ENCODE measurements at regions not wholly inside any gene's neighbourhood (a gene's known extent, or its start where the extent isn't known, plus 50 kb on each side); places are given as distances from the start of the nearest gene placed in this dataset.

DNA sequence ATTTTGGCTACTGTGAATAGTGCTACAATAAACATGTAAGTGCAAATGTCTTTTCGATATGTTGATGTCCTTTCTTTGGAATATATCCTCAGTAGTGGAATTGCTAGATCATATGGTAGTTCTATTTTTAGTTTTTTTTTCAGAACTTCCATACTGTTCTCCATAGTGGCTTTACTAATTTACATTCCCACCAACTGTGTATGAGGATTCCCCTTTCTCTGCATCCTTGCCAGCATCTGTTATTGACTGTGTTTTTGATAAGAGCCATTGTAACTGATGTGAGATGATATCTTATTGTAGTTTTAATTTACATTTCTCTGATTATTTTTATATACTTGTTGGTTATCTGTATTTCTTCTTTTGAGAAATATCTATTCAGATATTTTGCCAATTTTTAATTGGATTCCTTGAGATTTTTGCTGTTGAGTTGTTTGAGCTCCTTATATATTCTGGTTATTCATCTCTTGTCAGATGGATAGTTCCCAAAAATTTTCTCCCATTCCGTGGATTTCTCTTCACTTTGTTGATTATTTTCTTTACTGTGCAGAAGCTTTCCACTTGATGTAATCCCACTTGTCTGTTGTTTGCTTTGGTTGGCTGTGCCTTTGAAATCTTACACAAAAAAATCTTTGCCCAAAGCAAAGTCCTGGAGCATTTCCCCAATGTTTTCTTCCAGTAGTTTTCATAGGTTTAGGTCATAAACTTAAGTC is 532.3 kb downstream of the PID1 start:
- no peak overlapping the region for H3K9ac ChIP-seq (ENCODE audit: low read depth, low read length)
- H3K36me3 ChIP-seq (ENCODE audit: insufficient read depth, low read length) = no peaks in the 10 kb centered on the region
- H3K27me3 ChIP-seq (ENCODE audit: control insufficient read depth, insufficient read depth, low read length) = no peaks in the 10 kb centered on the region
- H3K4me1 ChIP-seq (ENCODE audit: control insufficient read depth, insufficient read depth, low read length) = no peaks in the 10 kb centered on the region
- no peak overlapping the region for H3K4me3 ChIP-seq (ENCODE audit: low read length)
- no peak overlapping the region for H3K4me2 ChIP-seq (ENCODE audit: low read length)
- no peaks in the 10 kb centered on the region for H3K9me3 ChIP-seq (replicated peaks; ENCODE audit: low read length)

DNA sequence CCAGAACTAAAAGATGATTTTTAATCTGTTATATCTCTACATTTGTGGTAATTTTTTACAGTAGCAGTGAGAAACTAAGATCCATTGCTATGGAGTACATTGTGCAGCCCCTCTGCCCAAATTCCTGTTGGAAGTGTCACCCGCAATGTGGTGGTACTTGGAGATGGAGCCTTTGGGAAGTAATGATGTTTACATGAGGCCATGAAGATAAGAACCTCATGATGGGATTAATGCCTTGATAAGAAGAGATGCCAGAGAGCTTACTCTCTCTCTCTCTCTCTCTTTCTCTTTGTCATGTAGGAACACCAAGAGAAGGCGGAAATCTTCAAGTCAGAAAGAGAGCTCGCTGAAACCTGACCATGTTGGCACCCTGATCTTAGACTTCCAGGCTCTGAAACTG is 535.4 kb downstream of the PID1 start:
- Histone ChIP-seq H3K27me3 (ENCODE audit: control insufficient read depth, insufficient read depth, low read length) (no peaks in the 10 kb centered on the region), H3K9me3 (replicated peaks; ENCODE audit: low read length) (no peaks in the 10 kb centered on the region), H3K4me3 (ENCODE audit: low read length) (no peak overlapping the region), H3K36me3 (ENCODE audit: insufficient read depth, low read length) (no peaks in the 10 kb centered on the region), H3K9ac (ENCODE audit: low read depth, low read length) (no peak overlapping the region), H3K4me1 (ENCODE audit: control insufficient read depth, insufficient read depth, low read length) (peaks cover 13% of the 10 kb centered on the region), H3K4me2 (ENCODE audit: low read length) (no peak overlapping the region)

DNA sequence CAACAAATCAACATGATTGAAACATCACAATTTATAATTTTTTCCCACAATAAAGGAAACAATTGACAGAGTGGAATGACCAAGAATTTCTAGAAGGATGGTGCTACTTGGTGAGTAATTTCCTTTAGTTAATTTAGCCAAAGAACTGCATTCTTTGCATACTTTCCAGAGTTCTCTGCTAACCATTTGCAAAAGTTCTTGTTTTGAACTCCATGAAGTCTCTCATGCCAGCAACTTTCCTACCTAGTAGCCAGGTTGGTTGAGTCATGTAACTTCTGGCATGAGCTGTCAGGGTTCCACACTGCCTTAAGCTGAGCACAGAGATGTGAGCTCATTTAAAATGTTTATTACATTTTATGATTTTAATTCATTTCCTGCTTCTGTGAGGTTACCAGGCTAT is 539.6 kb downstream of the PID1 start:
- H3K4me3 ChIP-seq (ENCODE audit: low read length) = no peak overlapping the region
- H3K4me1 ChIP-seq (ENCODE audit: control insufficient read depth, insufficient read depth, low read length) = peaks cover 19% of the 10 kb centered on the region

DNA sequence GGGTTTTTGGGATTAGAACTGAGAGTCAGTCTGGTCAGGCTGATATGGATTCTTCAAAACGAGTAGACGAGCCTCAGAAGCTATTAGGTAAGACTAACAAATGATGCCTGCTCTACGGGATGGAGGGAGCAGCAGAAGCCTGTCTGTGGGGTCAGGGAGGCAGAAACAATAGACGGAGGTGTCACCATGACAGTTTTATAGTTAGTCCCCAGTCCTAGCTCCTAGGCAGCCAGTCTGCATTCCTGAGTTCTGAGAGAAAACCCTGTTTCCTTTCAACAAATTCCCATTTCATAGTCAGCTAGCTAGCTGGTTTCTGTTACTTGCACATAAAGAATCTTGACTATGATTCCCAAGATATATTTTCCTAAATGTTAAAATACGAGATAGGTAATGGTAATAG is 542.1 kb downstream of the PID1 start:
- no peaks in the 10 kb centered on the region for H3K36me3 ChIP-seq (ENCODE audit: insufficient read depth, low read length)
- H3K9me3 ChIP-seq (replicated peaks; ENCODE audit: low read length) = no peaks in the 10 kb centered on the region
- no peak overlapping the region for H3K9ac ChIP-seq (ENCODE audit: low read depth, low read length)
- no peaks in the 10 kb centered on the region for H3K27me3 ChIP-seq (ENCODE audit: control insufficient read depth, insufficient read depth, low read length)
- H3K4me2 ChIP-seq (ENCODE audit: low read length) = peak overlapping the region; percentile 1
- H3K4me1 ChIP-seq (ENCODE audit: control insufficient read depth, insufficient read depth, low read length) = peaks cover 19% of the 10 kb centered on the region
- H3K4me3 ChIP-seq (ENCODE audit: low read length) = no peak overlapping the region

More for the DNA sequence above, 539.6 kb downstream of the PID1 start:
- no peaks in the 10 kb centered on the region for H3K27me3 ChIP-seq (ENCODE audit: control insufficient read depth, insufficient read depth, low read length)
- H3K4me2 ChIP-seq (ENCODE audit: low read length) = peak overlapping the region; percentile 15
- no peak overlapping the region for H3K9ac ChIP-seq (ENCODE audit: low read depth, low read length)
- H3K36me3 ChIP-seq (ENCODE audit: insufficient read depth, low read length) = no peaks in the 10 kb centered on the region
- no peaks in the 10 kb centered on the region for H3K9me3 ChIP-seq (replicated peaks; ENCODE audit: low read length)

DNA sequence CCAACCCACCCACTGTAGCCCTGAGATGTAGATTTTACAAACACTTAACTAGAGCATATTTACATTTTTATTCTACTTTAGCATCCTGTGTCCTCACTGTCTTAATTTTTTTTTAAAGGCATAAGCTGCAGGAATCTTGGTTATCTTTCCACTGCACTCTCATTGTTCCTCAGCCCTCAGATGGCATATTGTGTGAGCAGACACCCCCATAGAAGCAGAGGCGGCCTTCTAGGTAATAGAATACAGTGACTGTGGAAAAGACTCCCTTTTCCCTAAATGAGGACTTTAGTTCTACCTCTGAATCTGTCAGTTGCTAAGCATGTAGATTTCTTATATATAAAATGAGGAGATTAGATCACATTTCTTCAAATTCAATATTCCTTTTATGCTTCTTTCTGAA is 543.5 kb upstream of the SPHKAP start:
- no peaks in the 10 kb centered on the region for H3K36me3 ChIP-seq (ENCODE audit: insufficient read depth, low read length)
- no peaks in the 10 kb centered on the region for H3K9me3 ChIP-seq (replicated peaks; ENCODE audit: low read length)
- no peaks in the 10 kb centered on the region for H3K27me3 ChIP-seq (ENCODE audit: control insufficient read depth, insufficient read depth, low read length)
- H3K9ac ChIP-seq (ENCODE audit: low read depth, low read length) = no peak overlapping the region
- H3K4me3 ChIP-seq (ENCODE audit: low read length) = no peak overlapping the region
- peaks cover 6% of the 10 kb centered on the region for H3K4me1 ChIP-seq (ENCODE audit: control insufficient read depth, insufficient read depth, low read length)
- H3K4me2 ChIP-seq (ENCODE audit: low read length) = no peak overlapping the region

DNA sequence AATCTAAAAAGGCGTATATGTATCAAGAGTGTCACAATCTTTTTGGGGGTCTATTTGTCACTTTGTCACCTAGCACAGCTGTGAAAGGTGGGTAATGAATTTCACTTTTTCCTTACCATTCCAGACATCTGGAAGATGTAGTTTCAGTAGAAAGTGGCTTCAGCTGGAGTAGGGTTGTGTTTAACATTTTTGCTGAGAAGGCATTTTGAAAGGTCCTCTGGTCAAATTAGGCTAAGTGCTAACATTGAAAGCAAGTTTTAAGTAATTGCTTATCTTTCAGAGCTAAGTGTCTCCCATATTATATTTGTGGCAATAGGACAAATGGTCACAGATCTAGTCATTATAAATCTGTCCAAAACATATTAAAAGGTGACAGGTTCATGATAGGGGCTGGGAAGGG is 542.1 kb upstream of the SPHKAP start:
- H3K27me3 ChIP-seq (ENCODE audit: control insufficient read depth, insufficient read depth, low read length) = no peaks in the 10 kb centered on the region
- H3K4me2 ChIP-seq (ENCODE audit: low read length) = no peak overlapping the region
- H3K36me3 ChIP-seq (ENCODE audit: insufficient read depth, low read length) = no peaks in the 10 kb centered on the region
- no peaks in the 10 kb centered on the region for H3K4me1 ChIP-seq (ENCODE audit: control insufficient read depth, insufficient read depth, low read length)
- H3K9me3 ChIP-seq (replicated peaks; ENCODE audit: low read length) = no peaks in the 10 kb centered on the region
- H3K4me3 ChIP-seq (ENCODE audit: low read length) = no peak overlapping the region
- H3K9ac ChIP-seq (ENCODE audit: low read depth, low read length) = no peak overlapping the region

DNA sequence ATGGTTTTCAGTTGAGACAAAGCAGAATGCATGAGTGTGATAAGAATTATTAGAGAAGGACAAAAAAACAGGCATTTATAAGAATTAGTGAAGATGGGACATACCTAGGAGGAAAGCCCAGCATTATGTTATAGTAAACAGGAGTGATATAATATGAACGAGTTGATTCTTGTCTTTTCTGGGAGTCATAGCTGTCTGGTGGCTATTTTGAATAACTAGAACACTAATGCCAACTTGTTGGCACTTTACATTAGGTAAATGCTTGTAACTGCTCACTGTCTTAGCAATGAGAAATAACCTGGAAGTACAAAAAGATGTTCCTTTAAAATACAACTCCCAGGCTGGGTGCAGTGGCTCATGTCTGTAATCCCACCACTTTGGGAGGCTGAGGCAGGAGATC is 540.8 kb upstream of the SPHKAP start:
- Histone ChIP-seq H3K36me3 (ENCODE audit: insufficient read depth, low read length) (no peaks in the 10 kb centered on the region), H3K4me2 (ENCODE audit: low read length) (no peak overlapping the region), H3K9me3 (replicated peaks; ENCODE audit: low read length) (no peaks in the 10 kb centered on the region), H3K27me3 (ENCODE audit: control insufficient read depth, insufficient read depth, low read length) (no peaks in the 10 kb centered on the region), H3K4me1 (ENCODE audit: control insufficient read depth, insufficient read depth, low read length) (no peaks in the 10 kb centered on the region), H3K4me3 (ENCODE audit: low read length) (no peak overlapping the region), H3K9ac (ENCODE audit: low read depth, low read length) (no peak overlapping the region)

DNA sequence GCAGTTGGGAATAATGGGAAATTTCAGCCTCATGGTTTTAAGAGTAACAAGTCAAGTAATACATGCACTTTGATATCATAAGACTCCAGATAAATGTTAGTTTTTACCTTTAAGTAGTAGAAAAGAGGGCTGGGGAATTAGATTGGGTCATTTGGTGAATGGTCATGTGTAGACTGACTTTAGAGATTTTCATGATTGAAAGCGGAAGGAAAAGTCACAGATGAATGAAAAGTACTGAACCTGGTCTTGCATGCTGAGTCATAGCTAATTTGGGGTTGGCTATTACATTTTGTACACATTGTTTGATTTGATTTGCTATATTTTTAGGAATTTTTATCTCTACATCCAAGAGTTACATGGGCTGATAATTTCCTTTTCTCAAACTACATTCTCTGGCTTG is 539.4 kb upstream of the SPHKAP start:
- H3K4me1 ChIP-seq (ENCODE audit: control insufficient read depth, insufficient read depth, low read length) = no peaks in the 10 kb centered on the region
- H3K27me3 ChIP-seq (ENCODE audit: control insufficient read depth, insufficient read depth, low read length) = no peaks in the 10 kb centered on the region
- no peaks in the 10 kb centered on the region for H3K36me3 ChIP-seq (ENCODE audit: insufficient read depth, low read length)
- no peak overlapping the region for H3K4me2 ChIP-seq (ENCODE audit: low read length)
- no peak overlapping the region for H3K9ac ChIP-seq (ENCODE audit: low read depth, low read length)
- H3K4me3 ChIP-seq (ENCODE audit: low read length) = no peak overlapping the region
- no peaks in the 10 kb centered on the region for H3K9me3 ChIP-seq (replicated peaks; ENCODE audit: low read length)

DNA sequence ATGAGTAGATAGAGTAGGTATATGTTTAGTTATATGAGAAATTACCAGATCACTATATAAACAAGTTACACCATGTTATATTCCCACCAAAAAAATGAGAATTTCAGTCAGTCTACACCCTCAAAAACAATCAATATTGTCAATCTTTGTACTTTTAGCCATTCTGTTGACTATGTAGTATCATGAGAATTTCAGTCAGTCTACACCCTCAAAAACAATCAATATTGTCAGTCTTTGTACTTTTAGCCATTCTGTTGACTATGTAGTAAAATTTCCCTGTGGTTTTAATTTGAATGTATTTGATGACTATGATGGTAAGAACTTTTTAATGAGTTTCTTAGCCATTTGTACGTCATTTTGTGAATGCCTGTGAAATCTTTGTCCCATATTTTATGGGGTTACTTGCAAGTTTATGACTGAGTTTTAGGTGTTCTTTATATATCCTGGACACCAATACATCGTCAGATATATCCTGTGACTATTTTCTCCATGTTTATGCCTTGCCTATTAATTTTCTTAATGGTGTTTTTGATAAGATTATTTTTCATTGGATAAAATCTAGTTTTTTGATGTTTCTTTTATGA is 528.4 kb upstream of the SPHKAP start:
- H3K4me3 ChIP-seq (ENCODE audit: low read length) = no peak overlapping the region
- H3K36me3 ChIP-seq (ENCODE audit: insufficient read depth, low read length) = no peaks in the 10 kb centered on the region
- no peak overlapping the region for H3K4me2 ChIP-seq (ENCODE audit: low read length)
- no peaks in the 10 kb centered on the region for H3K4me1 ChIP-seq (ENCODE audit: control insufficient read depth, insufficient read depth, low read length)
- no peaks in the 10 kb centered on the region for H3K27me3 ChIP-seq (ENCODE audit: control insufficient read depth, insufficient read depth, low read length)
- no peak overlapping the region for H3K9ac ChIP-seq (ENCODE audit: low read depth, low read length)
- H3K9me3 ChIP-seq (replicated peaks; ENCODE audit: low read length) = no peaks in the 10 kb centered on the region

DNA sequence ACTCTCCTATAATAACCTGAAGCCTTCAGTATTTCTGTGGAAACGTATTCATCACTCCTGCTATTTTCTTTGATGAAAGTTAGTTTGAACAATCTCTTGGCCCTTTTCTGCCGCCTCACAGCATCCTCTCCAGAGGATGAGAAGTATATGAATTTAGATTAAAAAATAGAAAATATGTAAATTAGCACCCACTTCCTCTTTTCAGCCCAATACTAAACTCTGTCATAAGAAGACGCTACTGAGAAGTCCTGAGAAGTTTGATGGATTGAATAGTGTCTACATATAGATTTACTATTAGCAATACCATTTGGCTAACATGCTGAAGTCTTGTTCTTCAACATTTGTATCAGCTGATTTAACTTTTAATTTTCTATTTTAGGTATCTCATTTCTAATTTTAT is 526.4 kb upstream of the SPHKAP start:
- Histone ChIP-seq H3K4me1 (ENCODE audit: control insufficient read depth, insufficient read depth, low read length) (no peaks in the 10 kb centered on the region), H3K9ac (ENCODE audit: low read depth, low read length) (no peak overlapping the region), H3K4me2 (ENCODE audit: low read length) (no peak overlapping the region), H3K36me3 (ENCODE audit: insufficient read depth, low read length) (no peaks in the 10 kb centered on the region), H3K9me3 (replicated peaks; ENCODE audit: low read length) (no peaks in the 10 kb centered on the region), H3K4me3 (ENCODE audit: low read length) (no peak overlapping the region), H3K27me3 (ENCODE audit: control insufficient read depth, insufficient read depth, low read length) (no peaks in the 10 kb centered on the region)

DNA sequence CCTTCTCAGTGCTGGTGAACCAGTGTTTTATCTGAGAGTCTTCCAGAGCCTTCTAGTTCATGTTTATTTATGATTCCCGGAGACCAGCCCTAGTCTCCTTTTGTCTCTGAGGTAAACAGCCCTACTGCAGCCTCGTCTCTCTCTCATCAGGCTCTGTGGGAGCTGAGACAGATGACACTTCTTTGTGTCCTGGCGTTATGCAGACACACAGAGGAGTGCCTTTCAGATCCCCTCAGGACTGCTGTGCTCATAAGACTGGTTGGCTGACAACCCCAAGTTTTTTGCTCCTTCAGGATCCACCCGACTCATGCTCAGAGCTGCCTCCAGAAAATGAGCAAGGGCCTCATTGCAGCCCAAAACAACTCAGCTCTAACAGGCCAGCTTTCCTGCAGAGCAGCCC is 523.8 kb upstream of the SPHKAP start:
- Histone ChIP-seq H3K4me2 (ENCODE audit: low read length) (no peak overlapping the region), H3K4me1 (ENCODE audit: control insufficient read depth, insufficient read depth, low read length) (peaks cover 3% of the 10 kb centered on the region), H3K4me3 (ENCODE audit: low read length) (no peak overlapping the region), H3K27me3 (ENCODE audit: control insufficient read depth, insufficient read depth, low read length) (no peaks in the 10 kb centered on the region), H3K36me3 (ENCODE audit: insufficient read depth, low read length) (no peaks in the 10 kb centered on the region), H3K9ac (ENCODE audit: low read depth, low read length) (no peak overlapping the region), H3K9me3 (replicated peaks; ENCODE audit: low read length) (no peaks in the 10 kb centered on the region)

DNA sequence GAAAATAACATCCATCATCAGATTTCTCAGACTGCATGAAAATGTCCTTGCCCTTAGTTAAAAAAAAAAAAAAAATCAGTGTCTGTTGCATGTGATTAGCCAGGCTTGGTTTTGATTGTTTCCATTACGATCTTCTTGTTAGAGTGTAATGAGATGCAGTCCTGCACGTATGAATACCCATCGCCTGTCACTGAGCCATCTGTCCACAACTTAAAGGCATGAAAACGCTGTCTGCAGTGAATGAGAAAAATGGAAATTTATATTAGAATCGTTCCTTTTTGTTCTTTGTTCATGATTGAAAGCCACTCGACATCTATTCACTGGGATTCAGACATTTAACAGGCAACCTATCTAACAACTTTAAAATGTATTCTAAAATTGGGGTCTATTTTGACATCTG is 521.7 kb upstream of the SPHKAP start:
- Histone ChIP-seq H3K4me1 (ENCODE audit: control insufficient read depth, insufficient read depth, low read length) (peaks cover 8% of the 10 kb centered on the region), H3K4me2 (ENCODE audit: low read length) (no peak overlapping the region), H3K9ac (ENCODE audit: low read depth, low read length) (no peak overlapping the region), H3K9me3 (replicated peaks; ENCODE audit: low read length) (no peaks in the 10 kb centered on the region), H3K36me3 (ENCODE audit: insufficient read depth, low read length) (no peaks in the 10 kb centered on the region), H3K4me3 (ENCODE audit: low read length) (no peak overlapping the region), H3K27me3 (ENCODE audit: control insufficient read depth, insufficient read depth, low read length) (no peaks in the 10 kb centered on the region)
